Glomerular endothelial cell (primary cell): ENCODE measurements at regions not wholly inside any gene's neighbourhood (a gene's known extent, or its start where the extent isn't known, plus 50 kb on each side); places are given as distances from the start of the nearest gene placed in this dataset.

Experiments
- DNase-seq: peaks from one replicate; pipeline ENCODE4 v3.0.0-alpha.2; 2011; ENCODE audit warnings: low read depth, low spot score; ENCODE audit errors: extremely low read depth

- DNase-seq = no peak
Observed at GRCh38 chr5:38642189-38642911, 85.9 kb upstream of the LIFR start.

- no peak for DNase-seq
Observed at GRCh38 chr5:38643616-38644015, 87.2 kb upstream of the LIFR start.

- no peak for DNase-seq
Observed at GRCh38 chr5:38645508-38645907, 89.1 kb upstream of the LIFR start.

GRCh38 chr5:38648703-38649291, 92.4 kb upstream of the LIFR start:
- DNase-seq = no peak

- no peak for DNase-seq
Observed at GRCh38 chr5:38650540-38650939, 94.1 kb upstream of the LIFR start.

GRCh38 chr5:38650946-38651345, 94.5 kb upstream of the LIFR start:
- DNase-seq = peak; percentile 84

- DNase-seq = no peak
Observed at GRCh38 chr5:38651806-38652205, 95.4 kb upstream of the LIFR start.

GRCh38 chr5:38653389-38653788, 96.9 kb upstream of the LIFR start:
- no peak for DNase-seq

- DNase-seq = no peak
Observed at GRCh38 chr5:38655691-38656090, 99.2 kb upstream of the LIFR start.

- no peak for DNase-seq
Observed at GRCh38 chr5:38656568-38656967, 100.1 kb upstream of the LIFR start.

- DNase-seq = no peak
Observed at GRCh38 chr5:38657020-38657419, 100.6 kb upstream of the LIFR start.

GRCh38 chr5:38660194-38660668, 103.8 kb upstream of the LIFR start:
- no peak for DNase-seq

- DNase-seq = no peak
Observed at GRCh38 chr5:38662090-38662489, 105.6 kb upstream of the LIFR start.

- no peak for DNase-seq
Observed at GRCh38 chr5:38663249-38663648, 106.8 kb upstream of the LIFR start.

- DNase-seq = no peak
Observed at GRCh38 chr5:38666668-38667498, 110.4 kb upstream of the LIFR start.

GRCh38 chr5:38667499-38667776, 111.0 kb upstream of the LIFR start:
- DNase-seq = no peak

- no peak for DNase-seq
Observed at GRCh38 chr5:38669361-38669880, 113.0 kb upstream of the LIFR start.

- DNase-seq = no peak
Observed at GRCh38 chr5:38670066-38670465, 113.6 kb upstream of the LIFR start.

- DNase-seq = no peak
Observed at GRCh38 chr5:38670878-38671277, 114.4 kb upstream of the LIFR start.

GRCh38 chr5:38672059-38672788, 115.8 kb upstream of the LIFR start:
- no peak for DNase-seq

GRCh38 chr5:38673671-38674071, 117.2 kb upstream of the LIFR start:
- no peak for DNase-seq
